Testis (tissue), 2 donors: ENCODE measurements at regions not wholly inside any gene's neighbourhood (a gene's known extent, or its start where the extent isn't known, plus 50 kb on each side); places are given as distances from the start of the nearest gene placed in this dataset.

Source experiments
- DNase-seq: peaks from one replicate; pipeline ENCODE4 v3.0.0-alpha.2; 2019
- H3K27ac ChIP-seq, 2 donors: fragments of 200-600 bp; sonication (generic); one replicate each; pipeline ENCODE4 v1.5.1; 2019
- H3K27me3 ChIP-seq: fragments of 200-600 bp; sonication (generic); one replicate; pipeline ENCODE4 v1.5.1; 2019
- H3K36me3 ChIP-seq: fragments of 200-600 bp; sonication (generic); one replicate; pipeline ENCODE4 v1.5.1; 2017; ENCODE audit warnings: low read depth; ENCODE audit errors: missing control alignments
- H3K4me1 ChIP-seq: fragments of 200-600 bp; sonication (generic); one replicate; pipeline ENCODE4 v1.5.1; 2019
- H3K4me3 ChIP-seq, 2 donors: fragments of 200-600 bp; sonication (generic); one replicate each; pipeline ENCODE4 v1.5.1; 2017 to 2019
- H3K9me3 ChIP-seq: fragments of 200-600 bp; sonication (generic); one replicate; pipeline ENCODE4 v1.5.1; 2017
- CTCF ChIP-seq, 3 experiments: fragments of 450-650 bp in 2 of 3; fragments of 200-600 bp in 1 of 3; sonication (generic) in 1 of 3; IDR thresholded peaks; one replicate each; pipeline ENCODE4 v1.5.1; 2016 to 2019; ENCODE audit warnings: antibody characterized with exemption in 3 of 3, mild to moderate bottlenecking in 2 of 3, moderate library complexity in 1 of 3
- POLR2A ChIP-seq: fragments of 450-650 bp; IDR thresholded peaks from one replicate; pipeline ENCODE4 v1.6.1; 2017; ENCODE audit warnings: antibody characterized with exemption, mild to moderate bottlenecking, moderate library complexity
- WGBS, 2 donors: methylation state at CpG; one replicate each; pipeline ENCODE4 v1.1.5; 2018; 5-methylcytosine and 5-hydroxymethylcytosine counted together
- intact Hi-C: fragments of 100-400 bp; cut with DNase I; formaldehyde crosslinking; loops from one replicate; pipeline ENCODE4 v1.15.1; 2023; ENCODE audit warnings: low total_unique reads

GRCh38 chr3:14303336-14304100 is 98.9 kb upstream of the SLC6A6 start:
- H3K36me3 ChIP-seq = no peaks in the 10 kb centered on the region
- intact Hi-C loops = no loop called here
- H3K27me3 ChIP-seq = no peaks in the 10 kb centered on the region
- H3K4me3 ChIP-seq = no peak overlapping the region
- DNase-seq = no peak
- no peaks in the 10 kb centered on the region for H3K4me1 ChIP-seq
- TF ChIP-seq CTCF (IDR thresholded peaks at IDR 0.05) (no peak), POLR2A (no peak)
- H3K9me3 ChIP-seq = no peaks in the 10 kb centered on the region
- WGBS, 2 donors = 78 to 82% methylated on average over 7 of the region's 7 CpGs
- no peak overlapping the region for H3K27ac ChIP-seq

GRCh38 chr3:14304101-14305045 is 98.0 kb upstream of the SLC6A6 start:
- Histone ChIP-seq H3K4me1 (no peaks in the 10 kb centered on the region), H3K27me3 (no peaks in the 10 kb centered on the region), H3K9me3 (no peaks in the 10 kb centered on the region), H3K27ac (no peak overlapping the region), H3K36me3 (no peaks in the 10 kb centered on the region), H3K4me3 (no peak overlapping the region)
- TF ChIP-seq CTCF (IDR thresholded peaks at IDR 0.05) (no peak), POLR2A (no peak)
- WGBS, 2 donors = 75 to 80% methylated on average over 9 of the region's 9 CpGs
- no peak for DNase-seq
- intact Hi-C loops = no loop called here

- Histone ChIP-seq H3K4me1 (no peaks in the 10 kb centered on the region), H3K27me3 (no peaks in the 10 kb centered on the region), H3K27ac (no peak overlapping the region), H3K36me3 (no peaks in the 10 kb centered on the region), H3K9me3 (no peaks in the 10 kb centered on the region), H3K4me3 (no peak overlapping the region)
- TF ChIP-seq CTCF (IDR thresholded peaks at IDR 0.05) = no peak
- TF ChIP-seq POLR2A = no peak
- no peak for DNase-seq
- intact Hi-C loops = no loop called here
- 70 to 80% methylated on average over 8 of the region's 8 CpGs for WGBS, 2 donors
Observed at GRCh38 chr3:14305324-14305723, 97.1 kb upstream of the SLC6A6 start.

GRCh38 chr3:14306142-14306541 is 96.3 kb upstream of the SLC6A6 start:
- WGBS, 2 donors = 59 to 86% methylated on average over 10 of the region's 10 CpGs
- TF ChIP-seq CTCF (IDR thresholded peaks at IDR 0.05) (no peak), POLR2A (no peak)
- Histone ChIP-seq H3K9me3 (no peaks in the 10 kb centered on the region), H3K27me3 (no peaks in the 10 kb centered on the region), H3K27ac (no peak overlapping the region), H3K4me1 (no peaks in the 10 kb centered on the region), H3K36me3 (no peaks in the 10 kb centered on the region), H3K4me3 (no peak overlapping the region)
- DNase-seq = no peak
- intact Hi-C loops = no loop called here
